ENCODE measurements at regions not wholly inside any gene's neighbourhood (a gene's known extent, or its start where the extent isn't known, plus 50 kb on each side); places are given as distances from the start of the nearest gene placed in this dataset.

GRCh38 chr2:79394485-79394859 lies 118.4 kb upstream of the CTNNA2 start:
- Histone ChIP-seq H3K27me3 (no peaks in the 10 kb centered on the region), H3K4me1 (no peaks in the 10 kb centered on the region), H3K9me3 (no peaks in the 10 kb centered on the region), H3K4me3 (no peak overlapping the region), H3K36me3 (no peaks in the 10 kb centered on the region), H3K27ac (replicated peaks in 1 of 4) (no peak overlapping the region)
- 46% methylated on average over 1 of the region's 1 CpG for WGBS
- DNase-seq (ENCODE audit: extremely low spot score), result no peak
- TF ChIP-seq CTCF (IDR thresholded peaks at IDR 0.05), result no peak
- TF ChIP-seq EP300 (IDR thresholded peaks at IDR 0.05), result no peak
- TF ChIP-seq POLR2A (IDR thresholded peaks at IDR 0.05; ENCODE audit: low read depth), result no peak
- no peak for TF ChIP-seq POLR2AphosphoS5 (IDR thresholded peaks at IDR 0.05)
- intact Hi-C loops (cut with DNase I), result no loop called here

- 32% methylated on average over 9 of the region's 9 CpGs for WGBS
- intact Hi-C loops (cut with DNase I), result no loop called here
- TF ChIP-seq CTCF (IDR thresholded peaks at IDR 0.05) (no peak), EP300 (IDR thresholded peaks at IDR 0.05) (no peak), POLR2A (IDR thresholded peaks at IDR 0.05; ENCODE audit: low read depth) (no peak), POLR2AphosphoS5 (IDR thresholded peaks at IDR 0.05) (no peak)
- Histone ChIP-seq H3K27ac (replicated peaks in 1 of 4) (no peak overlapping the region), H3K9me3 (no peaks in the 10 kb centered on the region), H3K36me3 (no peaks in the 10 kb centered on the region), H3K4me3 (no peak overlapping the region), H3K4me1 (no peaks in the 10 kb centered on the region), H3K27me3 (no peaks in the 10 kb centered on the region)
- no peak for DNase-seq (ENCODE audit: extremely low spot score)
These were observed 118.9 kb upstream of the CTNNA2 start for GRCh38 chr2:79393806-79394484.

GRCh38 chr2:79393107-79393685 lies 119.7 kb upstream of the CTNNA2 start:
- WGBS, result 40% methylated on average over 5 of the region's 5 CpGs
- Histone ChIP-seq H3K27ac (replicated peaks in 1 of 4) (no peak overlapping the region), H3K9me3 (no peaks in the 10 kb centered on the region), H3K4me1 (no peaks in the 10 kb centered on the region), H3K4me3 (no peak overlapping the region), H3K27me3 (no peaks in the 10 kb centered on the region), H3K36me3 (no peaks in the 10 kb centered on the region)
- intact Hi-C loops (cut with DNase I), result no loop called here
- DNase-seq (ENCODE audit: extremely low spot score), result no peak
- no peak for TF ChIP-seq CTCF (IDR thresholded peaks at IDR 0.05)
- no peak for TF ChIP-seq POLR2AphosphoS5 (IDR thresholded peaks at IDR 0.05)
- no peak for TF ChIP-seq EP300 (IDR thresholded peaks at IDR 0.05)

GRCh38 chr2:79389481-79389880 lies 123.4 kb upstream of the CTNNA2 start:
- Histone ChIP-seq H3K27ac (replicated peaks in 1 of 4) (no peak overlapping the region), H3K4me3 (no peak overlapping the region), H3K9me3 (no peaks in the 10 kb centered on the region), H3K36me3 (no peaks in the 10 kb centered on the region), H3K27me3 (no peaks in the 10 kb centered on the region), H3K4me1 (no peaks in the 10 kb centered on the region)
- intact Hi-C loops (cut with DNase I), result no loop called here
- no peak for TF ChIP-seq CTCF (IDR thresholded peaks at IDR 0.05)
- no peak for TF ChIP-seq EP300 (IDR thresholded peaks at IDR 0.05)
- TF ChIP-seq POLR2A (IDR thresholded peaks at IDR 0.05; ENCODE audit: low read depth), result no peak
- TF ChIP-seq POLR2AphosphoS5 (IDR thresholded peaks at IDR 0.05), result no peak
- DNase-seq (ENCODE audit: extremely low spot score), result no peak
- 61% methylated on average over 3 of the region's 3 CpGs for WGBS

- WGBS, result 60% methylated on average over 4 of the region's 4 CpGs
These were observed 124.8 kb upstream of the CTNNA2 start for GRCh38 chr2:79388024-79388423.

More at GRCh38 chr2:79388024-79388423, 124.8 kb upstream of the CTNNA2 start:
- no peaks in the 10 kb centered on the region for H3K4me1 ChIP-seq
- H3K4me3 ChIP-seq, result no peak overlapping the region
- DNase-seq (ENCODE audit: extremely low spot score), result no peak
- intact Hi-C loops (cut with DNase I), result no loop called here
- H3K27me3 ChIP-seq, result no peaks in the 10 kb centered on the region
- no peaks in the 10 kb centered on the region for H3K9me3 ChIP-seq
- H3K27ac ChIP-seq (replicated peaks in 1 of 4), result no peak overlapping the region
- TF ChIP-seq POLR2A (IDR thresholded peaks at IDR 0.05; ENCODE audit: low read depth) (no peak), CTCF (IDR thresholded peaks at IDR 0.05) (no peak), EP300 (IDR thresholded peaks at IDR 0.05) (no peak), POLR2AphosphoS5 (IDR thresholded peaks at IDR 0.05) (no peak)
- no peaks in the 10 kb centered on the region for H3K36me3 ChIP-seq

Measured in esophagus muscularis mucosa (tissue), 4 donors.